Tibial nerve (tissue), 4 donors: ENCODE measurements at regions not wholly inside any gene's neighbourhood (a gene's known extent, or its start where the extent isn't known, plus 50 kb on each side); places are given as distances from the start of the nearest gene placed in this dataset.
A peak's percentile ranks its signal among the peaks of the same experiment; 100 is the strongest.

Experiments used
- DNase-seq, 2 donors: peaks; one replicate each; pipeline ENCODE4 v3.0.0-alpha.2; 2019; ENCODE audit warnings: low spot score in 2 of 2
- H3K27ac ChIP-seq, 4 donors: fragments of 200-600 bp; sonication (generic) in 3 of 4; one replicate each; pipeline ENCODE4 v1.5.1; 2017 to 2019; ENCODE audit warnings: mild to moderate bottlenecking in 1 of 4
- H3K27me3 ChIP-seq, 2 donors: fragments of 200-600 bp; sonication (generic) in 1 of 2; one replicate each; pipeline versions ENCODE4 v1.5.1 to v1.6.0; 2017 to 2019
- H3K36me3 ChIP-seq, 3 donors: fragments of 200-600 bp; sonication (generic); one replicate each; pipeline ENCODE4 v1.5.1; 2018 to 2019
- H3K4me1 ChIP-seq, 4 donors: fragments of 200-600 bp; sonication (generic) in 3 of 4; one replicate each; pipeline ENCODE4 v1.5.1; 2017 to 2019
- H3K4me3 ChIP-seq, 4 donors: fragments of 200-600 bp; sonication (generic) in 3 of 4; one replicate each; pipeline ENCODE4 v1.5.1; 2017 to 2019; ENCODE audit warnings: mild to moderate bottlenecking in 1 of 4, moderate library complexity in 1 of 4
- H3K9me3 ChIP-seq, 4 donors: fragments of 200-600 bp; sonication (generic) in 3 of 4; one replicate each; pipeline ENCODE4 v1.5.1; 2017 to 2019
- EP300 ChIP-seq, 2 donors: sonication (generic); formaldehyde crosslinking; IDR thresholded peaks; one replicate each; pipeline ENCODE4 v1.6.1; 2017; ENCODE audit warnings: antibody characterized with exemption in 2 of 2, mild to moderate bottlenecking in 1 of 2
- POLR2A ChIP-seq, 2 donors: fragments of 450-650 bp; IDR thresholded peaks; one replicate each; pipeline ENCODE4 v1.6.1; 2017; ENCODE audit warnings: antibody characterized with exemption in 2 of 2, mild to moderate bottlenecking in 2 of 2, moderate library complexity in 2 of 2
- WGBS, 2 donors: methylation state at CpG; one replicate each; pipeline ENCODE4 v1.1.5; 2018; 5-methylcytosine and 5-hydroxymethylcytosine counted together
- TF ChIP-seq, protein P1 (sequence below), 5 experiments: fragments of 200-600 bp in 3 of 5; fragments of 450-650 bp in 2 of 5; sonication (generic) in 3 of 5; IDR thresholded peaks; one replicate each; pipeline ENCODE4 v1.5.1; 2016 to 2019; ENCODE audit warnings: antibody characterized with exemption in 5 of 5, mild to moderate bottlenecking in 3 of 5, moderate library complexity in 2 of 5

DNA sequence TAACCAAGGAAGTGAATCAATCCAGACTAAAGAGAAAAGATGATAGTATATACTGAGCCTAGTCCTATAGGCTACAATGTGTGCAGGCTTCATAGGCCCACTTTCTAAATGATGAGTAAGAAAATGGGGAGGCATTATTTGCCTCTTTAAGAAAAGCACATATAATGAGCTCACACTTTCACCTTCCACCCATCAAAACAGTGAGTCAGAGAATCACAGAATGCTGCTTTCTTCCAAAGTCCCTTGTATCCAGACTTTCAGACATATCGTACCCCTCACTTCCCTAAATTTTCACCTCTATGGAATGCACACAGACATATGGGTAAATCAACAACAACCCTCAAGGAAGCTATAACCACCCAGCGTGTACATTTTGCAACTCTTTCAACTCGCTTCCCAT lies 286.4 kb upstream of the PRKD1 start:
- no peak for DNase-seq
- 68% methylated on average over 3 of the region's 3 CpGs for WGBS, 2 donors
- H3K36me3 ChIP-seq = no peaks in the 10 kb centered on the region
- no peaks in the 10 kb centered on the region for H3K4me1 ChIP-seq
- no peak overlapping the region for H3K27ac ChIP-seq
- no peaks in the 10 kb centered on the region for H3K9me3 ChIP-seq
- H3K4me3 ChIP-seq = no peak overlapping the region
- no peaks in the 10 kb centered on the region for H3K27me3 ChIP-seq
- TF ChIP-seq, protein P1, sequence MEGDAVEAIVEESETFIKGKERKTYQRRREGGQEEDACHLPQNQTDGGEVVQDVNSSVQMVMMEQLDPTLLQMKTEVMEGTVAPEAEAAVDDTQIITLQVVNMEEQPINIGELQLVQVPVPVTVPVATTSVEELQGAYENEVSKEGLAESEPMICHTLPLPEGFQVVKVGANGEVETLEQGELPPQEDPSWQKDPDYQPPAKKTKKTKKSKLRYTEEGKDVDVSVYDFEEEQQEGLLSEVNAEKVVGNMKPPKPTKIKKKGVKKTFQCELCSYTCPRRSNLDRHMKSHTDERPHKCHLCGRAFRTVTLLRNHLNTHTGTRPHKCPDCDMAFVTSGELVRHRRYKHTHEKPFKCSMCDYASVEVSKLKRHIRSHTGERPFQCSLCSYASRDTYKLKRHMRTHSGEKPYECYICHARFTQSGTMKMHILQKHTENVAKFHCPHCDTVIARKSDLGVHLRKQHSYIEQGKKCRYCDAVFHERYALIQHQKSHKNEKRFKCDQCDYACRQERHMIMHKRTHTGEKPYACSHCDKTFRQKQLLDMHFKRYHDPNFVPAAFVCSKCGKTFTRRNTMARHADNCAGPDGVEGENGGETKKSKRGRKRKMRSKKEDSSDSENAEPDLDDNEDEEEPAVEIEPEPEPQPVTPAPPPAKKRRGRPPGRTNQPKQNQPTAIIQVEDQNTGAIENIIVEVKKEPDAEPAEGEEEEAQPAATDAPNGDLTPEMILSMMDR (IDR thresholded peaks at IDR 0.05) = no peak
- TF ChIP-seq EP300 (IDR thresholded peaks at IDR 0.05) (no peak), POLR2A (IDR thresholded peaks at IDR 0.05) (no peak)

GRCh38 chr14:30214461-30215090 lies 286.9 kb upstream of the PRKD1 start:
- no peaks in the 10 kb centered on the region for H3K36me3 ChIP-seq
- TF ChIP-seq, protein P1 (IDR thresholded peaks at IDR 0.05) = peak; percentile 36 to 76 (median 47)
- TF ChIP-seq EP300 (IDR thresholded peaks at IDR 0.05) = no peak
- no peaks in the 10 kb centered on the region for H3K27me3 ChIP-seq
- H3K27ac ChIP-seq = no peak overlapping the region
- DNase-seq = peak in 1 of 2 donors; percentile 54
- WGBS, 2 donors = 1 to 2% methylated on average over 2 of the region's 2 CpGs
- H3K4me1 ChIP-seq = no peaks in the 10 kb centered on the region
- H3K9me3 ChIP-seq = no peaks in the 10 kb centered on the region
- no peak overlapping the region for H3K4me3 ChIP-seq

GRCh38 chr14:30218907-30219306 lies 291.3 kb upstream of the PRKD1 start:
- Histone ChIP-seq H3K9me3 (no peaks in the 10 kb centered on the region), H3K27ac (no peak overlapping the region), H3K4me1 (peaks cover 0 to 30% (median 3%) of the 10 kb centered on the region in 4 donors), H3K4me3 (no peak overlapping the region), H3K36me3 (no peaks in the 10 kb centered on the region), H3K27me3 (no peaks in the 10 kb centered on the region)
- 95 to 97% methylated on average over 5 of the region's 5 CpGs for WGBS, 2 donors
- DNase-seq = no peak
- TF ChIP-seq POLR2A (IDR thresholded peaks at IDR 0.05) (no peak), EP300 (IDR thresholded peaks at IDR 0.05) (no peak)
- TF ChIP-seq, protein P1 (IDR thresholded peaks at IDR 0.05) = no peak

- peaks cover 0 to 44% (median 9%) of the 10 kb centered on the region in 4 donors for H3K4me1 ChIP-seq
- no peaks in the 10 kb centered on the region for H3K27me3 ChIP-seq
Observed at GRCh38 chr14:30221546-30221945, 293.9 kb upstream of the PRKD1 start.

DNA sequence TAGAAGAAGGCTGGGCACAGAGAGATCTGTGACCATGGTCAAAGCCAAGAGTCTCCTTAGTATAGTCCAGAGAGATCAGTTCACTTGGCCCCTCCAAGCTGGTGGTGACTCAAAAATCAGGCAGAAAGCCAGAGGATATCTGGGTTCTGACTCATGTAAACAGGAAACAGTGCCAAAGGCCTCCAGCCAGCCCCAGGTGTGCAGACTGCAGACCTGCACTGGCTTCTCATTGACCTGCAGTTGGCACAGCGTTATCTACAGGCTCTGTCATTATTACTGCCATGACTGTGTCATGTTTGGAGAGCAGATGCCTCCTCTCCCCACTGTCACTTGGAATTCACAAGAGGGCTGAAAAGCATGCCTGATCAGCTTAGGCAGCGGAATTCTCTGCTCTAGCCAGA lies 295.7 kb upstream of the PRKD1 start:
- Histone ChIP-seq H3K36me3 (no peaks in the 10 kb centered on the region), H3K9me3 (no peaks in the 10 kb centered on the region), H3K27me3 (no peaks in the 10 kb centered on the region), H3K4me1 (peaks cover 0 to 60% (median 10%) of the 10 kb centered on the region in 4 donors), H3K4me3 (no peak overlapping the region), H3K27ac (peak overlapping the region in 2 of 4 donors; percentile 72 to 77)
- WGBS, 2 donors = 63 to 83% methylated on average over 2 of the region's 2 CpGs
- peak; percentile 48 to 74 for DNase-seq
- TF ChIP-seq POLR2A (IDR thresholded peaks at IDR 0.05) (no peak), EP300 (IDR thresholded peaks at IDR 0.05) (peak in 1 of 2 donors; percentile 64)
- TF ChIP-seq, protein P1 (IDR thresholded peaks at IDR 0.05) = no peak

More at GRCh38 chr14:30221546-30221945, 293.9 kb upstream of the PRKD1 start:
- no peaks in the 10 kb centered on the region for H3K9me3 ChIP-seq
- peak overlapping the region in 2 of 4 donors; percentile 68 to 77 for H3K27ac ChIP-seq
- DNase-seq = no peak
- WGBS, 2 donors = 42 to 44% methylated on average over 7 of the region's 7 CpGs
- no peak overlapping the region for H3K4me3 ChIP-seq
- TF ChIP-seq EP300 (IDR thresholded peaks at IDR 0.05) (no peak), POLR2A (IDR thresholded peaks at IDR 0.05) (no peak)
- TF ChIP-seq, protein P1 (IDR thresholded peaks at IDR 0.05) = no peak
- no peaks in the 10 kb centered on the region for H3K36me3 ChIP-seq
